HCT116 (cell line): ENCODE measurements at regions not wholly inside any gene's neighbourhood (a gene's known extent, or its start where the extent isn't known, plus 50 kb on each side); places are given as distances from the start of the nearest gene placed in this dataset.

Source experiments
- ATAC-seq: fragments of 200-7000 bp; cut with Tn5 transposase; 2 replicates; pipeline ENCODE4 v1.9.1; 2020; ENCODE audit warnings: mild to moderate bottlenecking, moderate library complexity
- BruUV-seq: library from RNA; stranded (reverse); fragments of 400-500 nt; replicated peaks from 2 replicates; lab custom pipeline; 2021; lab: Mats Ljungman, UMichigan
- CTCF ChIA-PET: fragments of 300-600 bp; sonication (Branson Sonifier 250); formaldehyde crosslinking; loops from one replicate; lab custom pipeline; 2021; ENCODE audit warnings: antibody characterized with exemption; lab: Charles Lee
- POLR2A ChIA-PET: fragments of 300-600, 350-600 bp; sonication (Branson Sonifier 250); formaldehyde crosslinking; loops from one replicate; lab custom pipeline; 2021; ENCODE audit warnings: antibody characterized with exemption; lab: Charles Lee
- RAD21 ChIA-PET, 2 experiments: fragments of 300-600 bp; sonication (Branson Sonifier 250); formaldehyde crosslinking; loops; one replicate each; lab custom pipeline; 2023; ENCODE audit warnings: low total read pairs in 2 of 2; ENCODE audit not compliant: uncharacterized antibody in 2 of 2, unreplicated experiment in 2 of 2, low non-redundant PET in 1 of 2; lab: Charles Lee
- DNase-seq: peaks from one replicate; pipeline ENCODE4 v3.0.0-alpha.2; 2010; ENCODE audit warnings: low read depth, low spot score
- H2AFZ ChIP-seq: fragments of 200-600 bp; shearing (Covaris generic), sonication (generic); 2 replicates; pipeline ENCODE4 v1.6.1; 2017; ENCODE audit warnings: low read depth, mixed run types, mixed read lengths, antibody characterized with exemption, low read length; ENCODE audit not compliant: poor library complexity, severe bottlenecking
- H3K27ac ChIP-seq: 2 replicates; pipeline ENCODE4 v1.5.1; 2012; ENCODE audit warnings: low read depth, low read length
- H3K27me3 ChIP-seq: fragments of 200-600 bp; sonication (generic); 2 replicates; pipeline ENCODE4 v1.6.1; 2016; ENCODE audit warnings: mixed run types, low read length, mixed read lengths; ENCODE audit not compliant: insufficient read depth
- H3K36me3 ChIP-seq, 2 experiments: fragments of 200-500 bp in 1 of 2; fragments of 200-600 bp in 1 of 2; sonication (Bioruptor generic) in 1 of 2; sonication (generic) in 1 of 2; 2 replicates each; pipeline versions ENCODE4 v1.5.1 to v1.6.1; 2014 to 2016; ENCODE audit warnings: low read length in 2 of 2, inconsistent platforms in 1 of 2, mixed read lengths in 1 of 2, mixed run types in 1 of 2; ENCODE audit not compliant: insufficient read depth in 2 of 2, control insufficient read depth in 1 of 2
- H3K4me1 ChIP-seq, 2 experiments: fragments of 200-600 bp in 1 of 2; sonication (generic) in 1 of 2; 2 replicates each; pipeline versions ENCODE4 v1.5.1 to v1.6.1; 2012 to 2017; ENCODE audit warnings: low read length in 2 of 2, inconsistent platforms in 1 of 2, mild to moderate bottlenecking in 1 of 2, mixed read lengths in 1 of 2, mixed run types in 1 of 2, moderate library complexity in 1 of 2; ENCODE audit not compliant: insufficient read depth in 2 of 2, control insufficient read depth in 1 of 2
- H3K4me2 ChIP-seq: fragments of 200-600 bp; sonication (generic); 2 replicates; pipeline ENCODE4 v1.6.1; 2017; ENCODE audit warnings: mixed run types, low read length, mixed read lengths
- H3K4me3 ChIP-seq, 2 experiments: fragments of 200-600 bp in 1 of 2; sonication (generic) in 1 of 2; replicated peaks in 1 of 2; 2 replicates each; pipeline ENCODE4 v1.5.1; 2011 to 2016; ENCODE audit warnings: low read length in 2 of 2, control low read depth in 1 of 2, low read depth in 1 of 2, mild to moderate bottlenecking in 1 of 2, mixed read lengths in 1 of 2, mixed run types in 1 of 2
- H3K79me2 ChIP-seq: fragments of 200-600 bp; sonication (generic); 2 replicates; pipeline ENCODE4 v1.6.1; 2017; ENCODE audit warnings: mild to moderate bottlenecking, mixed run types, low read length, moderate library complexity, mixed read lengths; ENCODE audit not compliant: insufficient read depth
- H3K9ac ChIP-seq: fragments of 200-600 bp; sonication (generic); 2 replicates; pipeline ENCODE4 v1.6.1; 2016; ENCODE audit warnings: low read length, mixed read lengths
- H3K9me2 ChIP-seq: fragments of 200-600 bp; sonication (generic), shearing (Covaris generic); 2 replicates; pipeline ENCODE4 v1.6.1; 2017; ENCODE audit warnings: mixed run types, mild to moderate bottlenecking, moderate library complexity; ENCODE audit not compliant: insufficient read depth
- H3K9me3 ChIP-seq, 2 experiments: fragments of 200-500 bp in 1 of 2; fragments of 200-600 bp in 1 of 2; sonication (Bioruptor generic) in 1 of 2; sonication (generic) in 1 of 2; 2 replicates each; pipeline ENCODE4 v1.6.1; 2014 to 2017; ENCODE audit warnings: low read length in 2 of 2, mixed read lengths in 2 of 2, inconsistent platforms in 1 of 2, low read depth in 1 of 2, mild to moderate bottlenecking in 1 of 2, mixed run types in 1 of 2, moderate library complexity in 1 of 2; ENCODE audit not compliant: control insufficient read depth in 1 of 2, insufficient read depth in 1 of 2
- H4K20me1 ChIP-seq: fragments of 200-600 bp; sonication (generic), shearing (Covaris generic); 2 replicates; pipeline ENCODE4 v1.6.1; 2017; ENCODE audit warnings: mixed run types, mild to moderate bottlenecking, moderate library complexity; ENCODE audit not compliant: insufficient read depth
- ATF3 ChIP-seq: IDR thresholded peaks from 2 replicates; pipeline ENCODE4 v1.6.1; 2012
- CBX3 ChIP-seq: IDR thresholded peaks from 2 replicates; pipeline ENCODE4 v1.6.1; 2012; ENCODE audit warnings: low read depth
- CEBPB ChIP-seq: IDR thresholded peaks from 2 replicates; pipeline ENCODE4 v1.6.1; 2012; ENCODE audit warnings: low read depth
- ELF1 ChIP-seq: IDR thresholded peaks from 2 replicates; pipeline ENCODE4 v1.6.1; 2012; ENCODE audit warnings: low read depth, borderline replicate concordance
- EZH2 ChIP-seq: fragments of 200-600 bp; sonication (generic); IDR thresholded peaks from 2 replicates; pipeline ENCODE4 v1.6.1; 2017; ENCODE audit warnings: antibody characterized with exemption, mixed run types
- EZH2phosphoT487 ChIP-seq: fragments of 200-600 bp; IDR thresholded peaks from 2 replicates; pipeline ENCODE4 v1.6.1; 2018; ENCODE audit warnings: antibody characterized with exemption, borderline replicate concordance
- JUND ChIP-seq: IDR thresholded peaks from 2 replicates; pipeline ENCODE4 v1.6.1; 2012
- POLR2A ChIP-seq: IDR thresholded peaks from 2 replicates; pipeline ENCODE4 v1.7.0; 2011; ENCODE audit warnings: borderline replicate concordance; ENCODE audit not compliant: insufficient read depth, insufficient read length; ENCODE audit errors: extremely low read depth
- RAD21 ChIP-seq: IDR thresholded peaks from 2 replicates; pipeline ENCODE4 v1.6.1; 2012; ENCODE audit warnings: low read depth, mild to moderate bottlenecking
- SP1 ChIP-seq: IDR thresholded peaks from 2 replicates; pipeline ENCODE4 v1.6.1; 2012; ENCODE audit warnings: low read depth
- SRF ChIP-seq: IDR thresholded peaks from 2 replicates; pipeline ENCODE4 v1.6.1; 2012; ENCODE audit warnings: low read depth
- TCF7L2 ChIP-seq: IDR thresholded peaks from 2 replicates; pipeline ENCODE4 v1.7.0; 2011; ENCODE audit warnings: borderline replicate concordance, inconsistent platforms; ENCODE audit not compliant: insufficient read depth, insufficient read length; ENCODE audit errors: extremely low read depth
- YY1 ChIP-seq: IDR thresholded peaks from 2 replicates; pipeline ENCODE4 v1.6.1; 2011; ENCODE audit warnings: low read length, low read depth, moderate library complexity, mild to moderate bottlenecking; ENCODE audit not compliant: insufficient replicate concordance; ENCODE audit errors: extremely low read depth
- ZFX ChIP-seq: fragments of 450-650 bp; IDR thresholded peaks from 2 replicates; pipeline ENCODE4 v1.6.1; 2017
- ZNF274 ChIP-seq: fragments of 200-500 bp; sonication (Bioruptor generic); IDR thresholded peaks from 2 replicates; pipeline ENCODE4 v1.6.1; 2014; ENCODE audit warnings: mild to moderate bottlenecking, low read depth, low read length, inconsistent platforms
- intact Hi-C: fragments of 100-400 bp; cut with micrococcal nuclease; formaldehyde crosslinking; loops from 2 replicates; pipeline ENCODE4 v1.10.0; 2022
- TF ChIP-seq, protein P1 (sequence below): IDR thresholded peaks from 2 replicates; pipeline ENCODE4 v1.6.1; 2012
- TF ChIP-seq, protein P2 (sequence below): IDR thresholded peaks from 2 replicates; pipeline ENCODE4 v1.6.1; 2012; ENCODE audit warnings: low read depth

DNA sequence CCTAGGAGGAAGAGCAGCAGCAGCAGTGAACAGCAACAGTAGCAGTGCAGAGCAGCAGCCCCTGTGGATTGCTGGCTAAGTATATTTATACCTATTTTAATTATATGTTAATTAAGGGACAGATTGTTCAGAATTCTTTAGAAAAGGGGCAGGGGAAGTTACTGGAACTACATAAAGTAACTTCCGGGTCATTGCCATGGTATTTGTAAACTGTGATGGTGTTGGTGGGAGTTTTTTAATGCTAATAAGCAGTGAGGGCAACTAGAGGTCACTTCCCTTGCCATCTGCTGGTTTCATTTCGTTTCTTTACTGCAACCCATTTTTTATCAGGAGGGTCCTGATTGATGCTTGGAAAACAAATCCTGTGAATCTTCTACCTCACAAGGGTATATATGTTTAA lies 229.8 kb upstream of the PODXL start:
- no peaks in the 10 kb centered on the region for H4K20me1 ChIP-seq
- H3K9ac ChIP-seq = no peak overlapping the region
- no peaks in the 10 kb centered on the region for H3K9me3 ChIP-seq
- CTCF ChIA-PET = no interaction called here
- no peak for TF ChIP-seq ZFX
- TF ChIP-seq, protein P1, sequence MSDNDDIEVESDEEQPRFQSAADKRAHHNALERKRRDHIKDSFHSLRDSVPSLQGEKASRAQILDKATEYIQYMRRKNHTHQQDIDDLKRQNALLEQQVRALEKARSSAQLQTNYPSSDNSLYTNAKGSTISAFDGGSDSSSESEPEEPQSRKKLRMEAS = no peak
- no peak overlapping the region for H3K27ac ChIP-seq
- no TSS peak for BruUV-seq
- no peak overlapping the region for H2AFZ ChIP-seq
- no peak for DNase-seq
- H3K79me2 ChIP-seq = no peaks in the 10 kb centered on the region
- no peaks in the 10 kb centered on the region for H3K9me2 ChIP-seq
- ATAC-seq = no peak
- RAD21 ChIA-PET = no interaction called here
- POLR2A ChIA-PET = no interaction called here
- no peak overlapping the region for H3K4me2 ChIP-seq
- no peaks in the 10 kb centered on the region for H3K4me1 ChIP-seq
- H3K4me3 ChIP-seq = no peak overlapping the region
- intact Hi-C loops = no loop called here
- H3K27me3 ChIP-seq = peaks cover 21% of the 10 kb centered on the region
- no peaks in the 10 kb centered on the region for H3K36me3 ChIP-seq

- ChIA-PET RAD21 (no interaction called here), POLR2A (no interaction called here), CTCF (no interaction called here)
- intact Hi-C loops = no loop called here
- no peaks in the 10 kb centered on the region for H3K36me3 ChIP-seq
- H3K9me2 ChIP-seq = no peaks in the 10 kb centered on the region
- H3K4me3 ChIP-seq = no peak overlapping the region
- H3K27me3 ChIP-seq = peaks cover 12% of the 10 kb centered on the region
- no peaks in the 10 kb centered on the region for H4K20me1 ChIP-seq
- no peak overlapping the region for H3K4me2 ChIP-seq
- no peak overlapping the region for H2AFZ ChIP-seq
- no peak for ATAC-seq
- no peaks in the 10 kb centered on the region for H3K79me2 ChIP-seq
- TF ChIP-seq, protein P2, sequence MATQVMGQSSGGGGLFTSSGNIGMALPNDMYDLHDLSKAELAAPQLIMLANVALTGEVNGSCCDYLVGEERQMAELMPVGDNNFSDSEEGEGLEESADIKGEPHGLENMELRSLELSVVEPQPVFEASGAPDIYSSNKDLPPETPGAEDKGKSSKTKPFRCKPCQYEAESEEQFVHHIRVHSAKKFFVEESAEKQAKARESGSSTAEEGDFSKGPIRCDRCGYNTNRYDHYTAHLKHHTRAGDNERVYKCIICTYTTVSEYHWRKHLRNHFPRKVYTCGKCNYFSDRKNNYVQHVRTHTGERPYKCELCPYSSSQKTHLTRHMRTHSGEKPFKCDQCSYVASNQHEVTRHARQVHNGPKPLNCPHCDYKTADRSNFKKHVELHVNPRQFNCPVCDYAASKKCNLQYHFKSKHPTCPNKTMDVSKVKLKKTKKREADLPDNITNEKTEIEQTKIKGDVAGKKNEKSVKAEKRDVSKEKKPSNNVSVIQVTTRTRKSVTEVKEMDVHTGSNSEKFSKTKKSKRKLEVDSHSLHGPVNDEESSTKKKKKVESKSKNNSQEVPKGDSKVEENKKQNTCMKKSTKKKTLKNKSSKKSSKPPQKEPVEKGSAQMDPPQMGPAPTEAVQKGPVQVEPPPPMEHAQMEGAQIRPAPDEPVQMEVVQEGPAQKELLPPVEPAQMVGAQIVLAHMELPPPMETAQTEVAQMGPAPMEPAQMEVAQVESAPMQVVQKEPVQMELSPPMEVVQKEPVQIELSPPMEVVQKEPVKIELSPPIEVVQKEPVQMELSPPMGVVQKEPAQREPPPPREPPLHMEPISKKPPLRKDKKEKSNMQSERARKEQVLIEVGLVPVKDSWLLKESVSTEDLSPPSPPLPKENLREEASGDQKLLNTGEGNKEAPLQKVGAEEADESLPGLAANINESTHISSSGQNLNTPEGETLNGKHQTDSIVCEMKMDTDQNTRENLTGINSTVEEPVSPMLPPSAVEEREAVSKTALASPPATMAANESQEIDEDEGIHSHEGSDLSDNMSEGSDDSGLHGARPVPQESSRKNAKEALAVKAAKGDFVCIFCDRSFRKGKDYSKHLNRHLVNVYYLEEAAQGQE = no peak
- TF ChIP-seq CBX3 (no peak), EZH2phosphoT487 (no peak), SP1 (no peak), JUND (no peak), ELF1 (no peak), YY1 (no peak), CEBPB (no peak), ZFX (no peak), ZNF274 (no peak), EZH2 (no peak), ATF3 (no peak), TCF7L2 (no peak), POLR2A (no peak), RAD21 (no peak), SRF (no peak)
- TF ChIP-seq, all 23 proteins: peak for 0
- Histone ChIP-seq H3K4me1 (no peaks in the 10 kb centered on the region), H3K9ac (no peak overlapping the region), H3K9me3 (no peaks in the 10 kb centered on the region), H3K27ac (no peak overlapping the region)
- no TSS peak for BruUV-seq
- no peak for DNase-seq
These were observed 222.2 kb upstream of the PODXL start for GRCh38 chr7:131778601-131779000.
